ENCODE measurements at regions not wholly inside any gene's neighbourhood (a gene's known extent, or its start where the extent isn't known, plus 50 kb on each side); places are given as distances from the start of the nearest gene placed in this dataset.

- DNase-seq, result no peak
These were observed 301.0 kb downstream of the DOCK8 start for GRCh38 chr9:515665-516064.

GRCh38 chr9:517993-518392 lies 303.3 kb downstream of the DOCK8 start:
- DNase-seq, result no peak

GRCh38 chr9:518540-518939 lies 303.9 kb downstream of the DOCK8 start:
- no peak for DNase-seq

DNA sequence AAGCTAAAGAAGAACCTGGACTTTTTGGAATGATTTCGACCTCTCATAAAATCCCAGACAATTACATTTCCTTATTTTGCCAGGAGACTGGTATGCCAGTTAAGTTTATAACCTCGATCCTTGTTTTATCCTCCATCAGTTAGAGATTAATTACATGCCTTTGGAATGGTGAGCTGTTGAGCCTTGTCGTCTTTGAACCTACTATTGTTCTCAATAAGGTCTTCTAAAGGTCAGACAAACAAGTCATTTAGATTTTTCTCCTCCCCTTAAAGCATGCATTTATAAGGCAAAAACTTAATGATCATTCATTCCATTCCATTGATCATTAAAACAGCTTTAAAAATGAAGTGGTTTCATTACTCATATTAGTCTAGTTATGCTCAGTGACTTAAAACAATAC lies 304.9 kb downstream of the DOCK8 start:
- no peak for DNase-seq

DNA sequence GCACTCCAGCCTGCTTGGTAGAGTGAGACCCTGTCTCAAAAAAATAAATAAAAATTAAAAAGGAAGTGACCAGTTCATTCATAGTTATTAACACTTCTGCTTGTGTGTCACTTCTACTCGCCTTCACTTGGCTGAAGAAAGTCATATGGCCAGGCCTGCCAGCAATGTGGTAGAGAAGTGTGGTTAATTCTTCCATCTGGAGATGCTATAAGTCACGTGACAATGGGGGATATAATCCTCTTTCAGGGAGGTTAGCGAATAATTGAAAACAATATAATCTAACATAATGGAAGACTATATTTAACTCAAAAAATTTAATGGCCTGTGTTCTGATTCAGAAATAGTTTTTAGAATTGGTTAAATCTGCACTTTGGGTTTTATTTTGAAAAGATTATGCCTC lies 305.6 kb downstream of the DOCK8 start:
- no peak for DNase-seq

GRCh38 chr9:522190-522589 lies 307.5 kb downstream of the DOCK8 start:
- DNase-seq, result no peak

DNA sequence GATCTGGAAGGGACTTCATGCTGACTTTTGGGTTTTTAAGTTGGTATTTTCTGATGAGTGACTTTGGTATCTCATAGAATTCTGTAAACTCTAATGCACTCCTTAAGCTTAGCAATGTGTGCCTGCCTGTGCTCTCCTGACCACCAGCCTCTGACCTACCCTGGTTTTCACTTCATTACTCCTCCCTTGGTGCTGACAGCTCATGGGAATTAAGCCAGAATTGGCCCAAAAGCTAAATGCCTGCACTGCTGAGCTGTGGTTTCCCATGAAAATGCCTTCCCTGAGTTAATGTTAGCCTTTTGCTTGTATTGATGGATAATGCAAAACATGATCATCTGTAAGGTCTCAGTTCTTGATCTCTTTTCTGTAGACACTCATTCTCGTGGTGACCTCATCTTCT lies 308.0 kb downstream of the DOCK8 start:
- DNase-seq, result no peak

DNA sequence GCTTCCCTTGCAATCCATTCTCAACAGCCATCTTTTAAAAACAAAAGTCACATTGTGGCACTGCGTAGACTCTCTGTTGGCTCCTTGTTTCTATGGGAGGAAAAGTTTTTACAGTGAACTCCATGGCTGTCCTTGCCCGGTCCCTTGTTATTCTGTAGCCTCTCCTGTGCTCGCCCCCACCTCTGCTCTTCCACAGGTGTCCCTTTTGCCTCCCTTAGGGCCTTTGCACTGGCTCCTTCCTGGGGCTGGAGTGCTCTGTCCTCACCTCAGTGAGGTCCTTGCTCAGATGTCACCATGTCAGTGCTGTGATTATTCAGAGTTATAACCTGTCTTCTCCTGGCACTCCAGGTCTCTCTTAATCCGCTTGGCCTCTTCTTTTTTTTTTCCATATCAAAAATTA lies 308.8 kb downstream of the DOCK8 start:
- DNase-seq, result no peak

GRCh38 chr9:524008-524407 lies 309.3 kb downstream of the DOCK8 start:
- no peak for DNase-seq

DNA sequence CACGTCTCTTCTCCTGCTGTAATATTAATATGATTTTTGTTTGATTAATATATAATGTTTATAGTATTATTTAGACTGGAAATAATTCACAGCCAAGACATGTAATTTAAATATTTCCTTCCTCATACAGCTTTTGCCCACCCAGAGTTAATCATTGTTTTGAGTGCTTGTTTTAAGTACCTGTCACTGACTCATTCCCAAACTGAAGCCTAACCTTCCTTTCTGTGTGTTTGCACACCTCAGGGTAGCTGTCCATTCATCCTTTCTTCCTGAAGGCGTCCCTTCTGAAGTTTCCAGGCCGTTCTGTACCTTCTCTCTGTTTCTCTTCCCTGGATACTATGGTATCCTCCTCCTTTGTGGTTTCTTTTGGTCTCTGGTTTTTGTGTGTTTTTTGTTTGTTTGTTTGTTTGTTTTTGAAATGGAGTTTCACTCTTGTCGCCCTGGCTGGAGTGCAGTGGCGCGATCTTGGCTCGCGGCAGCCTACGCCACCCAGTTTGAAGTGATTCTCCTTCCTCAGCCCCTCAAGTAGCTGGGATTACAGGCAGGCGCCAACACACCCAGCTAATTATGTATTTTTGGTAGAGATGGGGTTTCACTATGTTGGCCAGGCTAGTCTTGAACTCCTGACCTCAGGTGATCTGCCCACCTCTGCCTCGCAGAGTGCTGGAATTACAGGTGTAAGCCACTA lies 312.4 kb downstream of the DOCK8 start:
- no peak for DNase-seq

GRCh38 chr9:529731-530130 lies 311.8 kb upstream of the DMRT1 start:
- no peak for DNase-seq

- peak; percentile 18 for DNase-seq
These were observed 310.8 kb upstream of the DMRT1 start for GRCh38 chr9:530681-531080.

GRCh38 chr9:532707-533106 lies 308.8 kb upstream of the DMRT1 start:
- DNase-seq, result no peak

GRCh38 chr9:534886-535285 lies 306.6 kb upstream of the DMRT1 start:
- DNase-seq, result no peak

- DNase-seq, result no peak
These were observed 306.1 kb upstream of the DMRT1 start for GRCh38 chr9:535356-535755.

- DNase-seq, result no peak
These were observed 304.6 kb upstream of the DMRT1 start for GRCh38 chr9:536597-537511.

GRCh38 chr9:543478-543877 lies 298.0 kb upstream of the DMRT1 start:
- no peak for DNase-seq

DNA sequence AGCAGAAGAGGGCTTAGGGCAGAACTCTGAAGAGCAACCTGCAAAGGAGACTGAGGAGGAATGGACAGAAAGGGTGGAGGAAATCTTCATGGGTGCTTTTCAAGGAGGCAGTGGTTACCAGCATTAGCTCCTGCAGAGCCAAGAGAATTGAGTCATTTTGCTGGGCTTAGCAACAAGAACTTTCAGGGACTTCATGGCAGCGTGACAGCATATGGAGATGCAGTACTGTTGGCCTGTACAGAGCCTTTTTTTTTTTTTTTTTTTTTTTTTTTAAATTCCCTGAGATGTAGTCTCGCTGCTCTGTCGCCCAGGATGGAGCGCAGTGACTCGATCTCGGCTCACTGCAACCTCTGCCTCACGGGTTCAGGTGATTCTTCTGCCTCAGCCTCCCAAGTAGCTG lies 296.0 kb upstream of the DMRT1 start:
- DNase-seq, result no peak

GRCh38 chr9:546235-546634 lies 295.3 kb upstream of the DMRT1 start:
- no peak for DNase-seq

DNA sequence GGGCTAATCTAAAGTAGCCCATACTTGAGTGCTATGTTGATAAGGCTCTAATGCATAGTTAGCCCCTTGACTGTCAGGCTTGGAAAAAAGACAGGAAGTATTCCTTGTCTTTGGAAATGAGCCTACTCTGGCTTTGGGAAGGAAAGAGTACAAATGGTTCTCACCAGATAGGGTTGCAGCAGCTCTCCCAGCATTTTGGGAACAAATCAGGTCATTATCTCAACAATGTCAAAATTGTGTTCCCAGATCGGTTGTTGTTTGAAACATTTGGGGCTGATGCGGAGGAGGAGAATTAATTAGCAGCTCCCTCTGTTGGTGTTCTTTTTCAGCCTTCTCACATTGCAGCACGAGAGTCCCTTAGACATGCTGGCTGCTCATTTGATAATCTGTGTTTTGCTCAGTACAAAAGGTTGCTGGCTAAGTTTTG lies 294.7 kb upstream of the DMRT1 start:
- no peak for DNase-seq

GRCh38 chr9:547314-547713 lies 294.2 kb upstream of the DMRT1 start:
- DNase-seq, result no peak

DNA sequence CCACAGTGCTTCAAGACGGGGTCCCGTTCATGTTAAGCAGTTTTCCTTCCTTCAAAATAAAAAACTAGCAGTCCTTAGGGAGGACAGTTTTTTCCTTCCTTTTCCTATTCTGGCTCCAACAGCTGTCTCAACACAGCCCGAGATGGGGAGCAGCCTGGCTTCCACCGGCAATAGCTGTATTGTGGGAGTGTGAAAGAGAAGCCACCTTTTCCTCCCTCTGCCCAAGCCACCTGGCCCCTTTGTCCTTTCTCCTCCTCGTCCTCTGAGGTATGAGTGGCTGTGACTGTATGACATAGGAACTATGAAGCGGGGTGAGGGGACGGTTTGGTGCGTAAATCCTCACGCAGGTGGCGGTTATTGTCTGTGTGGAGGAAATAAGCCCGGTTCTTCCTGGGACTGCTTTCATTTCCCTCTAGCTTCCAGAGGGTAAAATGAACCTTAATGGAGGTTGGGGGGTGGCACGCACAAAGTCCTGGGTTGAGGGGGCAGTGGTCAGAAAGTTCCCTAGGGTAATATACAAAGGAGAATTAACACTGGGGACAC lies 292.0 kb upstream of the DMRT1 start:
- no peak for DNase-seq

- DNase-seq, result no peak
These were observed 291.2 kb upstream of the DMRT1 start for GRCh38 chr9:550333-550732.

Measured in NK-92 treated with Interleukin-12 subunit alpha and Interleukin-12 subunit beta, amount 100 ng/mL, for 24 hours (cell line).